ENCODE measurements at regions not wholly inside any gene's neighbourhood (a gene's known extent, or its start where the extent isn't known, plus 50 kb on each side); places are given as distances from the start of the nearest gene placed in this dataset.

GRCh38 chr5:51889703-51890102 is 506.5 kb downstream of the ISL1 start:
- 89% methylated on average over 2 of the region's 2 CpGs; no CpG with 5 or more reads in 1 of the 2 experiments for WGBS, 2 experiments (ENCODE audit: extremely low coverage in 1 of 2, insufficient coverage in 1 of 2, insufficient read length in 1 of 2, insufficient replicate concordance in 2 of 2, low coverage in 1 of 2, low lambda C conversion rate in 2 of 2, missing lambda C conversion rate in 1 of 2)
- no peaks in the 10 kb centered on the region for H3K9me3 ChIP-seq (ENCODE audit: insufficient read depth in 2 of 2, low read depth in 1 of 2, low read length in 1 of 2)
- no peak overlapping the region for H2BK15ac ChIP-seq (ENCODE audit: low read length)
- H3K27me3 ChIP-seq (replicated peaks in 1 of 4; ENCODE audit: control insufficient read depth in 3 of 4, extremely low read depth in 1 of 4, insufficient read depth in 3 of 4, low read length in 3 of 4): no peaks in the 10 kb centered on the region
- no peak overlapping the region for H3K27ac ChIP-seq (ENCODE audit: low read depth, low read length)
- H2AK5ac ChIP-seq (ENCODE audit: low read depth, low read length): no peak overlapping the region
- no peak overlapping the region for H3K4ac ChIP-seq (replicated peaks; ENCODE audit: insufficient read length, low read depth, low read length)
- CTCF ChIA-PET (ENCODE audit: partially characterized antibody): no interaction called here
- POLR2A ChIA-PET (ENCODE audit: partially characterized antibody): no interaction called here
- no peak overlapping the region for H2AFZ ChIP-seq (ENCODE audit: low read length)
- H2BK5ac ChIP-seq (ENCODE audit: low read depth, low read length): no peak overlapping the region
- H4K8ac ChIP-seq (ENCODE audit: extremely low read depth, insufficient read depth, low read length): no peak overlapping the region
- TF ChIP-seq TAF1 (IDR thresholded peaks at IDR 0.05; ENCODE audit: low read depth, low read length) (no peak), TCF12 (IDR thresholded peaks at IDR 0.05; ENCODE audit: low read depth, low read length) (no peak), ATF2 (IDR thresholded peaks at IDR 0.05; ENCODE audit: low read length) (no peak), JUN (IDR thresholded peaks at IDR 0.05; ENCODE audit: low read depth, low read length) (no peak), ATF3 (IDR thresholded peaks at IDR 0.05; ENCODE audit: insufficient read depth, low read depth, low read length) (no peak), NANOG (IDR thresholded peaks at IDR 0.05; ENCODE audit: insufficient read depth, low read depth, low read length, poor library complexity, severe bottlenecking) (no peak), E2F6 (IDR thresholded peaks at IDR 0.05) (no peak), CEBPB (IDR thresholded peaks at IDR 0.05; ENCODE audit: low read depth, low read length) (no peak)
- no peaks in the 10 kb centered on the region for H4K20me1 ChIP-seq (replicated peaks in 1 of 2; ENCODE audit: control insufficient read depth in 1 of 2, insufficient read depth in 2 of 2, low read length in 2 of 2)
- no peak overlapping the region for H3K18ac ChIP-seq (ENCODE audit: extremely low read depth, low read length)
- H3K79me1 ChIP-seq (ENCODE audit: low read depth, low read length): no peaks in the 10 kb centered on the region
- H2BK12ac ChIP-seq (ENCODE audit: low read depth, low read length): no peak overlapping the region
- H3K23ac ChIP-seq (ENCODE audit: insufficient read length): no peak overlapping the region
- no peak overlapping the region for H3K4me2 ChIP-seq (ENCODE audit: insufficient read depth in 1 of 2, low read depth in 2 of 2, low read length in 2 of 2)
- no peak overlapping the region for H2BK20ac ChIP-seq (ENCODE audit: low read length)
- H3K79me2 ChIP-seq (ENCODE audit: control insufficient read depth in 1 of 2, insufficient read depth in 2 of 2, low read length in 2 of 2): no peaks in the 10 kb centered on the region
- H3K36me3 ChIP-seq (ENCODE audit: control insufficient read depth in 2 of 4, insufficient read depth in 4 of 4, low read length in 3 of 4): no peaks in the 10 kb centered on the region
- H3K56ac ChIP-seq (replicated peaks; ENCODE audit: insufficient read length, low read depth, low read length): no peak overlapping the region
- no peak overlapping the region for H3K4me3 ChIP-seq (ENCODE audit: extremely low read depth in 1 of 4, insufficient read depth in 2 of 4, low read depth in 3 of 4, low read length in 4 of 4)
- DNase-seq (ENCODE audit: low read depth in 1 of 2, low spot score in 2 of 2) (no peak), FAIRE-seq (no peak)
- no peak overlapping the region for H4K5ac ChIP-seq (ENCODE audit: insufficient read length, low read depth, low read length)
- no peak overlapping the region for H4K91ac ChIP-seq (replicated peaks; ENCODE audit: insufficient read length, low read length)
- H3K4me1 ChIP-seq (replicated peaks in 1 of 4; ENCODE audit: control insufficient read depth in 3 of 4, insufficient read depth in 4 of 4, low read length in 3 of 4): no peaks in the 10 kb centered on the region
- no peak overlapping the region for H3K9ac ChIP-seq (replicated peaks in 1 of 4; ENCODE audit: extremely low read depth in 1 of 4, low read depth in 3 of 4, low read length in 3 of 4)
- H3K23me2 ChIP-seq (ENCODE audit: low read depth, low read length): no peaks in the 10 kb centered on the region
- no peak overlapping the region for H2BK120ac ChIP-seq (replicated peaks; ENCODE audit: low read depth, low read length)
- H3K14ac ChIP-seq (ENCODE audit: insufficient read length): no peak overlapping the region
